Erythroblast (primary cell): ENCODE measurements at regions not wholly inside any gene's neighbourhood (a gene's known extent, or its start where the extent isn't known, plus 50 kb on each side); places are given as distances from the start of the nearest gene placed in this dataset.
"Not testable (repeated sequence)": the region's sequence is repeated elsewhere in the genome, so short reads cannot be mapped to it uniquely, and the experiment has no call there.

Experiments used
- DNase-seq, 2 experiments: peaks; one replicate each; lab custom pipeline; 2025; lab: John Stamatoyannopoulos, UW
- GATA1 ChIP-seq: IDR thresholded peaks from 2 replicates; pipeline ENCODE4 v1.6.1; 2011; ENCODE audit warnings: low read depth, mild to moderate bottlenecking, control low read depth, low read length, moderate library complexity
- POLR2A ChIP-seq: IDR thresholded peaks from 2 replicates; pipeline ENCODE4 v1.6.1; 2011; ENCODE audit warnings: mild to moderate bottlenecking, low read length

DNA sequence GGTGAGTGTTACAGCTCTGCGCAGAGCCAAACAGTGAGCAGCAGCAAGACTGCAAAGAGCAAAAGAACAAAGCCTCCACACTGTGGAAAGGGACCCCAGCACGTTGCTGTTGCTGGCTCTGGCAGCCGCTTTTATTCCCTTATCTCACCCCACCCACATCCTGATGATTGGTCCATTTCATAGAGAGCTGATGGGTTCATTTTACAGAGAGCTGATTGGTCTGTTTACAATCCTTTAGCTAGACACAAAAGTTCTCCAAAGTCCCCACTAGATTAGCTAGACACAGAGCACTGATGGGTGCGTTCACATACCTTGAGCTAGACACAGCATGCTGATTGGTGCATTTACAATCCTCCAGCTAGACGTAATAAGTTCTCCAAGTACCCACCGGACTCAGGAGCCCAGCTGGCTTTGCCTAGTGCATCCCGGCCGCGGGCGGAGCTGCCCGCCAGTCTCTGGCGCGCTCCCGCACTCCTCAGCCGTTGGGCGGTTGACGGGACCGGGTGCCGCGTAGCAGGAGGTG lies 291.4 kb upstream of the PRSS16 start:
- TF ChIP-seq POLR2A, result peak; percentile 47
- DNase-seq, result peak; percentile 84 to 91

DNA sequence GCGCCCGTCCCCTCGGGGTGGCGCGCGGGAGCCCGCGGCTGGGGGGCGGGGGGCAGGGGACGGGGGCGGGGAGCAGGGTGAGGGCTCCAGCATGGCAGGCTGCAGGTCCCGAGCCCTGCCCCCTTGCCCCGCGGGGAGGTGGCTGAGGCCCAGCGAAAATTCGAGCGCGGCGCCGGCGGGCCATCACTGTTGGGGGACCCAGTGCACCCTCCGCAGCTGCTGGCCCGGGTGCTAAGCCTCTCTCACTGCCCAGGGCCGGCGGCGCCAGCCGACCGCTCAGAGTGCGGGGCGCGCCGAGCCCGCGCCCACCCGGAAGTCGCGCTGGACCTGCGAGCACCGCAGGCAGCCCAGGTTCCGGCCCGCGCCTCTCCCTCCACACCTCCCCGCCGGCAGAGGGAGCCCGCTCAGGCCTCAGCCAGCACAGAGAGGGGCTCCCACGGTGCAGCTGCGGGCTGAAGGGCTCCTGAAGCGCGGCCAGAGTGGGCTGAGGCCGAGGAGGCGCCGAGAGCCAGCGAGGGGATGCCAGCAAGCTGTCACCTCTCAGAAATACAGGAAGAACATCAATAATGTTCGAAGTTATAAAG lies 290.8 kb upstream of the PRSS16 start:
- DNase-seq, result peak; percentile 81 to 85

DNA sequence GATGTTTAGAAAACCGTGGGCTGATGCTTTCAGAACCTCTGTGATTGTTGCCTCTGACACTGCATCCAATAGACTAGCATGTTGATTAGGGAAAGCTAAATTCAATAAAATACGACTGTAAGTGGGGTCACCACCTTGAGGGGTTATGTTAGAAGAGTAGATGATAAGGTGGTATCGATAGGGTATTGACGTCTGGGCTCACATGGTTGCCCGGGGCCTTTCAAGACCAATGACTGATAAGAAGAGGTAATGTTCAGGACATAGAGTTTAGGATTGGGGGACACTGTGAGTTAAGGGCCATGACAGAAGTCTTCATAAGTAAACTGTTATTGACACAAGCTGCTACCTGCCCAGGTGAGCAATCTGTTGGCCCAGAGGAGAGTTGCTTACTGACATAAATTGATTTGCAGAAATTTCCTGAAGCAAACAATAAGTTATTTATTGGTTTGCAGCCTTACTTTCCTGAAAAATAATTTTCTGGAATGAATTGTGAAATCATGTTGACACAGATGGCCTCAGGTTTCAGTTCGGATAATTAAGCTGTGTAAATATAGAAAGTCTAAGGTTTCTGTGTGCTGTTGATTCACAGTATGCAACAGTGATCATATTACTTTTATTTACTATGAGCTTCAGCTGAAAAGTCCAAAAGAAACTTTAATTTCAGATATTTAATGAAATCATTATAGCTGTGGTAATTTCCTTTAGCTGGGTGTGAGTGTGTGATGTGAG lies 289.9 kb upstream of the PRSS16 start:
- DNase-seq, result peak; percentile 6 to 13

DNA sequence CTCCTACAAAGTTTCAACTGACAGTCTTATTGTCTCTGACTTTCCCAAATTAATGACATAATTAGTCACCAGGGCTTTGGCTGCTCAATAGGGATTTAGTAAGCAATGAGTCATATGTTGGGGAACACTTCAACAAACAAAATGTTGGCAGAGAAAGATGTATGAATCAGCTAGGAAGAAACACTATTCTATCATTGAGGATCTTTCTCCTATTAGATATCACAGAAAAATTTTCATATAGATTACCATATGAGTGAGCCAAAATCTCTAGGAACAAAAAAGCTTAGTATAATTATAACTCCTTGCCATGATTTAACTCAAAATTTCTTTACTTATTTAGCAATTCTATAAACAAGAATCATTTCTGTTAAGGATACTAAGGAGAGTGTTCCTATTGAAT lies 286.3 kb upstream of the PRSS16 start:
- not testable (repeated sequence) for DNase-seq

DNA sequence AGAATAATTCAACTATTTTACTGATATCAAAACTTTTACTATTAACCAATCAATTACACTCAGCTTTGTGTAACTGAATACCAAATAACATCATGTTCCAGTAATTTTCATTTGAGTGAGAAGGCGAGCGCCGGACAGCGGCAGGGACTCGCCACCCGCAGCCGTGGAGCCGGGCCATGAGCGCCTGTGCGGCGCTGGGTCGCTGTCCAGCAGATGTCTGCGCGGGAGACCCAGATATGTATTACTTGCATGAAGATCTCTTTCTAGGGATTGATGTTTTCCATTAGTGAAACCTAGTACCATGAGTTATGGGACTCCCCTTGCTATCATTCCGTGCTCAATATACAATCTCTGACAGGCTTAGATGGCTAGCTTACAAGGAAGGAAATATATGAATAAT lies 245.1 kb upstream of the PRSS16 start:
- TF ChIP-seq GATA1 (no peak), POLR2A (no peak)
- no peak for DNase-seq

DNA sequence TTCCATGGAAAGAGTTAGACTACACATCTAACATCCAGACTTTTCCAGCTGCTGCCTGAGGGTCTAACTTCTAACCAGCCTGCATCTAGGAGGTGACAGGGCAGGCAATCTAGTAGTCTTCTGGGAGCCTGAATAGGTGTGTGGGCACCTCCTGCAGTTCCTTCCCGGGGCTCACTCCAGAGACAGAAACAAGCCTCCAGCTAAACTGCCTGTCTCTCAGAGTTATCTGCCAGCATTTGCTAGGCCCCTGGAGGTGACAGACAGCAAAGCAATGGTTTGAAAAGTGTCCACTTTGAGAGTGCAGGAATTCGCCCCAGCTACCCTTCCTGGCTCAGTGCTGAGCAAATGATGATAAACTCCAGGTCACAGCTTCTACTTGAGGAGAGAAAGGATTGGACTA lies 240.5 kb upstream of the PRSS16 start:
- DNase-seq, result no peak
- no peak for TF ChIP-seq POLR2A
- TF ChIP-seq GATA1, result no peak

DNA sequence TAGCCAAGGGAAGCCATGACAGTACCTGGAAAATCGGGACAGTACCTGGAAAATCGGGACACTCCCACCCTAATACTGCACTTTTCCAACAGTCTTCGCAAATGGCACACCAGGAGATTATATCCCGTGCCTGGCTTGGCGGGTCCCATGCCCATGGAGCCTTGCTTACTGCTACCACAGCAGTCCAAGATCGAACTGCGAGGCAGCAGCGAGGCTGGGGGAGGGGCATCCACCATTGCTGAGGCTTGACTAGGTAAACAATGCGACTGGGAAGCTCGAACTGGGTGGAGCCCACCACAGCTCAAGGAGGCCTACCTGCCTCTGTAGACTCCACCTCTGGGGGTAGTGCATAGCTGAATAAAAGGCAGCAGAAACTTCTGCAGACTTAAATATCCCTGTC lies 238.9 kb upstream of the PRSS16 start:
- not testable (repeated sequence) for DNase-seq

DNA sequence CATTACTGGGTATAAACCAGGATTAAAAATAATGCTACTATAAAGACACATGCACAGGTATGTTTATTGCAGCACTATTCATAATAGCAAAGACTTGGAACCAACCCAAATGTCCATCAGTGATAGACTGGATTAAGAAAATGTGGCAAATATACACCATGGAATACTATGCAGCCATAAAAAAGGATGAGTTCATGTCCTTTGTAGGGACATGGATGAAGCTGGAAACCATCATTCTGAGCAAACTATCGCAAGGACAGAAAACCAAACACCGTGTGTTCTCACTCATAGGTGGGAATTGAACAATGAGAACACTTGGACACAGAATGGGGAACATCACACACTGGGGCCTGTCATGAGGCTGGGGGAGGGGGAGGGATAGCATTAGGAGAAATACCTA lies 233.4 kb upstream of the PRSS16 start:
- not testable (repeated sequence) for DNase-seq

DNA sequence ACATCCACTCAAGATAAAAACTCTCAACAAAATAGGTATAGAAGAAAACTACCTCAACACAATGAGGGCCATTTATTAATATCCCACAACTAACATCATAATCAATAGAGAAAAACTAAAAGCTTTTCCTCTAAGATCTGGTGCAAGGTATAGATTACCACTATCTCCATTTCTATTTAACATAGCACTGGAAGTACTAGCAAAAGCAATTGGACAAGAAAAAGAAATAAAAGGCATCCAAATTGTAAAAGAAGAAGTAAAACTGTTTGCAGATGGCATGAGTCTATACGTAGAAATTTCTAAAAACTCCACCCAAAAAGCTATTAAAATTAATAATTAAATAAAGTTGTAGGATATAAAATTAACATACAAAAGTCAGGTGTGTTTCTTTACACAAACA lies 230.8 kb upstream of the PRSS16 start:
- no peak for TF ChIP-seq GATA1
- TF ChIP-seq POLR2A, result no peak
- DNase-seq, result no peak

DNA sequence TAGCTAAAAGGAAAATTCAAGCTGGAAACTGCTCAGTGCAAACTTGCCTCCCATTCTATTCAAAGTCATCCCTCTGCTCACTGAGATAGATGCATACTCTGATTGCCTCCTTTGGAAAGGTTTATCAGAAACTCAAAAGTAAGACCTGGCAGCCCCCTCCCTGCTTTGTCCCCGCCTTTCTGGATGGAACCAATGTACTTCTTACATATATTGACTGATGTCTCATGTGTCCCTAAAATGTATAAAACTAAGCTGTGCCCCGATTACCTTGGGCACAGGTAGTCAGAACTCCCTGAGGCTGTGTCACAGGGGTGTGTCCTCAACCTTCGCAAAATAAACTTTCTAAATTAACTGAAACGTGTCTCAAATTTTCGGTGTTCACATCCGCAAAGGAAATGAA lies 229.1 kb upstream of the PRSS16 start:
- DNase-seq, result not testable (repeated sequence)

DNA sequence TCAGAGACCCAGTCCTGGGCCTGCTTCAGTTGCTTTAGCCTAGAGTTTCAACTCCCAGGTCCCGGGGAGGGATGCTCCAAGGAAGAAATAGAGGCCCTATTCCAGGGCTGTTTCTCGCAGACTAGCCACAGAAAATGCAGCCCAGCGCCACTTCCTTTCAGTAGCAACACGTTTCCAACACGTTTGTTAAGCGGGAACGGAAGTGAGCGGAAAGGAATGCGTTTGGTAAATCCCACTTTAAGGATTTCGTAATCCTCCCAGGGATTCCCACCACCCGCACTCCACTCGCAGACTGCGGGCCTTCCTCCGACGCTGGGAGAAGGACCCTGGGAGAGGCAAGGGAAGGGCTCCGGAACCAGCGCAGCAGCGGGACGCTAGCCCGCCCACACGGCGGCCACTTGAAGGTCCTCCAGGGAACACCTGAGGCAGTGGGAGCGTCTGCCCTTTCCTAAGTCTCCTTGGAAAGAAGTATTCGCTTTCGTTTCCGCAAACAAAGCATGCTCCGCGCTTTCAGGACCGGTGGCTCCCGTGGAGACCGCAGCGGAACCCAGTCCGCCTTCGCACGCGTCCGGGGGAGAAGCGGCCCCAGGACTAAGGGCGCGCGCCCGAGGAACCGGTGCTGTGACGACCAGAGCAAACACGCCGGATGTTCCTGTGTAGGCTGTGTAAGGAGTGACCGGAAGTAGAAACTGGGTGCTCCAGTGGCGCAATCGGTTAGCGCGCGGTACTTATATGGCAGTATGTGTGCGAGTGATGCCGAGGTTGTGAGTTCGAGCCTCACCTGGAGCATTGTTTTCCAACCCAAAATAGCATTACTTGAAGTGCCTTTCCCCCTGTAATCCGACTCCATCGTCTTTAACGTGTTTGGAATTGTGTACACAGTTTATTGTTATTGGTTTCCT lies 227.6 kb upstream of the PRSS16 start:
- no peak for TF ChIP-seq GATA1
- no peak for TF ChIP-seq POLR2A
- DNase-seq, result peak; percentile 82 to 88

DNA sequence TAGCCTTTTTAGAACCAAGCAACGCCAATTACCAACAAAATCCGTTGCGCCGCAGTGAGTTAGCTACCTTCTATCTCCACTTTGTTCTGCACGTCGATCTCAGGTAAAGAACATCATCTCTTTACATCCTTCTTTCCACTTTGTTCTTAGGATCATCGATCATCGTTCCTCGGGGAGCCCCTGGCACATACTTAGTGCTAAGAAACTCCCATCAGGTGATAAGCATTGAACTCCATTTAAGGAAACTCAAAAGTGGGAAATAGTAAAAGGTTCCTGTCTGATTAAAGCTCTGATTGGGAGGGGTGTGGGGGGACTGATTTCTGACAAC lies 227.0 kb upstream of the PRSS16 start:
- DNase-seq, result no peak

DNA sequence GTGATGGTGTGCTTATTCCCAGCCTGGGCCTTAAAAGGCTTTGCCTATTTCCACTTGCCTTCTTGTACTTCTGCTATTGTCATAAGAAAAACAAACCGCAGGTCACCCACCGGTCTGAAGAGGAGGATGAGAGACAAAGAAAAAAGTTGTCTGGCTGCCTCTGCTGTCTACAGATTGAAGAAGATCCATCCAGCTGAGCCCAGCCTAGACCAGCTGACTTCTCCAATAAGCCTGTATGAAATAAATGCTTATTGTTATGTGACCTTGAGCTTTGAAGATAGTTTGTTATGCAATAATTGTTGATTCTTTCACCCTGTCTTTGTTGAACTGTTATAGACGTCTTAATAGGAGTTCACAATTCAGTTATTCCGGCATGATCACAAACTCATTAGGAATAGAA lies 223.8 kb upstream of the PRSS16 start:
- no peak for DNase-seq
- TF ChIP-seq POLR2A (no peak), GATA1 (no peak)

More for the DNA sequence above, 227.0 kb upstream of the PRSS16 start:
- TF ChIP-seq POLR2A (no peak), GATA1 (no peak)

DNA sequence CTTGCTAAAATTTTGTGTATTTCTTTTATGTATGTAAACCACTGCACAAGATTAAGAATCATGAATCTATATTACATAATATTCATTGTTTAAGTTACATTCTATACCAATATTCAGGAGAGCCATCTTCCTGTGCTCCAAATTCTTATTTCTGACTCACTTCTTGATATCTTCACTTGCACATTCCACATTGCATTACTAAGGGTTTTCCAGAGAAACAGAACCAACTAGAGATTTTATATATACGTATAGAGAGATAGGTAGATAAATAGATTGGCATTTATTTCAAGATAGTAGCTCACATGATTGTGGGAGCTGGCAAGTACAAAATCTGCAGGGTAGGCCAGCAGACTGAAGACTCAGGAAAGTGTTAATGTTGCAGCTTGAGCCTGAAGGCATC lies 222.2 kb upstream of the PRSS16 start:
- TF ChIP-seq GATA1 (no peak), POLR2A (no peak)
- no peak for DNase-seq

DNA sequence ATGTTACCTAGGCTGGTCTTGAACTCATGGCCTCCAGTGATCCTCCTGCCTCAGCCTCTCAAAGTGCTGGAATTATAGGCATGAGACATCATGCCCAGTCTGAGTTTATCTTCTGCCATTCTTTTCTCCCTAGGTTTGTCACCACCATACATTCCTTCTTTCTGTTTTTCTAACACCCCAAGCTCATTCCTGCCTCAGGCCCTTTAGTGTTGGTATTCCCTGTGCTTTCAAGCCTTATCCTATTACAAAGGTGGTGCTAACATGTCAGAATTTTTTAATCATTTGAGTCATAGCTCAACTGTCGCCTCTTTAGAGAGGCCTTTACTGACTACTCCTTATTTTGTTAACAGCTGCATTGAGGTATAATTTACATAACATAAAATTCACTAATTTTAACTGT lies 221.1 kb upstream of the PRSS16 start:
- DNase-seq, result no peak

More for the DNA sequence above, 221.1 kb upstream of the PRSS16 start:
- TF ChIP-seq GATA1, result no peak
- no peak for TF ChIP-seq POLR2A
